Ascending aorta (tissue), 2 donors: ENCODE measurements at regions not wholly inside any gene's neighbourhood (a gene's known extent, or its start where the extent isn't known, plus 50 kb on each side); places are given as distances from the start of the nearest gene placed in this dataset.

Source experiments
- DNase-seq, 2 donors: peaks; one replicate each; pipeline ENCODE4 v3.0.0-alpha.2; 2019; ENCODE audit warnings: low spot score in 2 of 2
- H3K27ac ChIP-seq, 2 donors: fragments of 200-600 bp; sonication (generic); one replicate each; pipeline ENCODE4 v1.5.1; 2016 to 2017; ENCODE audit warnings: mild to moderate bottlenecking in 1 of 2
- H3K27me3 ChIP-seq: fragments of 200-600 bp; sonication (generic); one replicate; pipeline ENCODE4 v1.5.1; 2017
- H3K36me3 ChIP-seq, 2 donors: fragments of 200-600 bp; sonication (generic); one replicate each; pipeline ENCODE4 v1.5.1; 2016
- H3K4me1 ChIP-seq, 2 donors: fragments of 200-600 bp; sonication (generic); one replicate each; pipeline ENCODE4 v1.5.1; 2016 to 2017; ENCODE audit warnings: mild to moderate bottlenecking in 1 of 2
- H3K4me3 ChIP-seq, 2 donors: fragments of 200-600 bp; sonication (generic); one replicate each; pipeline ENCODE4 v1.5.1; 2016 to 2017; ENCODE audit warnings: mild to moderate bottlenecking in 1 of 2
- H3K9me3 ChIP-seq, 2 donors: fragments of 200-600 bp; sonication (generic); one replicate each; pipeline ENCODE4 v1.5.1; 2016
- CTCF ChIP-seq, 3 experiments: fragments of 200-600 bp in 2 of 3; fragments of 450-650 bp in 1 of 3; sonication (generic) in 2 of 3; IDR thresholded peaks; one replicate each; pipeline ENCODE4 v1.5.1; 2016 to 2019; ENCODE audit warnings: antibody characterized with exemption in 3 of 3, mild to moderate bottlenecking in 1 of 3, moderate library complexity in 1 of 3
- intact Hi-C: fragments of 100-400 bp; cut with DNase I; formaldehyde crosslinking; loops from one replicate; pipeline ENCODE4 v1.15.1; 2023

GRCh38 chr19:46931202-46931601 lies 70.4 kb downstream of the ARHGAP35 start:
- Histone ChIP-seq H3K4me3 (no peak overlapping the region), H3K4me1 (peaks cover 18 to 58% of the 10 kb centered on the region in 2 donors), H3K27ac (peak overlapping the region; percentile 36 to 58), H3K27me3 (no peaks in the 10 kb centered on the region), H3K9me3 (no peaks in the 10 kb centered on the region), H3K36me3 (no peaks in the 10 kb centered on the region)
- no peak for DNase-seq
- intact Hi-C loops, result loop anchor here (2.0 kb wide), 1 partner anchor 308 kb away; no protein-coding TSS in a partner anchor
- TF ChIP-seq CTCF (IDR thresholded peaks at IDR 0.05), result no peak

GRCh38 chr19:46932346-46932745 lies 71.5 kb downstream of the ARHGAP35 start:
- no peak for DNase-seq
- Histone ChIP-seq H3K27ac (peak overlapping the region; percentile 56 to 58), H3K9me3 (no peaks in the 10 kb centered on the region), H3K4me3 (no peak overlapping the region), H3K27me3 (no peaks in the 10 kb centered on the region), H3K4me1 (peaks cover 18 to 46% of the 10 kb centered on the region in 2 donors), H3K36me3 (no peaks in the 10 kb centered on the region)
- TF ChIP-seq CTCF (IDR thresholded peaks at IDR 0.05), result no peak
- intact Hi-C loops, result no loop called here

- Histone ChIP-seq H3K4me1 (peaks cover 14 to 29% of the 10 kb centered on the region in 2 donors), H3K27ac (no peak overlapping the region), H3K9me3 (no peaks in the 10 kb centered on the region), H3K36me3 (peaks cover 0 to 16% of the 10 kb centered on the region in 2 donors), H3K27me3 (no peaks in the 10 kb centered on the region), H3K4me3 (no peak overlapping the region)
- intact Hi-C loops, result no loop called here
- DNase-seq, result no peak
- no peak for TF ChIP-seq CTCF (IDR thresholded peaks at IDR 0.05)
These were observed 74.4 kb downstream of the ARHGAP35 start for GRCh38 chr19:46935066-46935663.

- H3K9me3 ChIP-seq, result no peaks in the 10 kb centered on the region
- DNase-seq, result no peak
- H3K4me1 ChIP-seq, result peaks cover 3 to 43% of the 10 kb centered on the region in 2 donors
- no peaks in the 10 kb centered on the region for H3K27me3 ChIP-seq
- intact Hi-C loops, result no loop called here
- peaks cover 0 to 7% of the 10 kb centered on the region in 2 donors for H3K36me3 ChIP-seq
- TF ChIP-seq CTCF (IDR thresholded peaks at IDR 0.05), result no peak
- no peak overlapping the region for H3K4me3 ChIP-seq
- peak overlapping the region; percentile 31 to 87 for H3K27ac ChIP-seq
These were observed 76.3 kb upstream of the NPAS1 start for GRCh38 chr19:46943150-46943946.

- intact Hi-C loops, result loop anchor here (2.0 kb wide), 1 partner anchor 33 kb away; no protein-coding TSS in a partner anchor
These were observed 75.4 kb upstream of the NPAS1 start for GRCh38 chr19:46944123-46944748.

More at GRCh38 chr19:46944123-46944748, 75.4 kb upstream of the NPAS1 start:
- Histone ChIP-seq H3K4me1 (peaks cover 3 to 43% of the 10 kb centered on the region in 2 donors), H3K27ac (peak overlapping the region; percentile 86 to 87), H3K4me3 (peak overlapping the region in 1 of 2 donors; percentile 5), H3K9me3 (no peaks in the 10 kb centered on the region), H3K36me3 (peaks cover 0 to under 1% of the 10 kb centered on the region in 2 donors), H3K27me3 (no peaks in the 10 kb centered on the region)
- no peak for DNase-seq
- no peak for TF ChIP-seq CTCF (IDR thresholded peaks at IDR 0.05)
